ENCODE measurements at regions not wholly inside any gene's neighbourhood (a gene's known extent, or its start where the extent isn't known, plus 50 kb on each side); places are given as distances from the start of the nearest gene placed in this dataset.
"Not testable (repeated sequence)": the region's sequence is repeated elsewhere in the genome, so short reads cannot be mapped to it uniquely, and the experiment has no call there.

DNA sequence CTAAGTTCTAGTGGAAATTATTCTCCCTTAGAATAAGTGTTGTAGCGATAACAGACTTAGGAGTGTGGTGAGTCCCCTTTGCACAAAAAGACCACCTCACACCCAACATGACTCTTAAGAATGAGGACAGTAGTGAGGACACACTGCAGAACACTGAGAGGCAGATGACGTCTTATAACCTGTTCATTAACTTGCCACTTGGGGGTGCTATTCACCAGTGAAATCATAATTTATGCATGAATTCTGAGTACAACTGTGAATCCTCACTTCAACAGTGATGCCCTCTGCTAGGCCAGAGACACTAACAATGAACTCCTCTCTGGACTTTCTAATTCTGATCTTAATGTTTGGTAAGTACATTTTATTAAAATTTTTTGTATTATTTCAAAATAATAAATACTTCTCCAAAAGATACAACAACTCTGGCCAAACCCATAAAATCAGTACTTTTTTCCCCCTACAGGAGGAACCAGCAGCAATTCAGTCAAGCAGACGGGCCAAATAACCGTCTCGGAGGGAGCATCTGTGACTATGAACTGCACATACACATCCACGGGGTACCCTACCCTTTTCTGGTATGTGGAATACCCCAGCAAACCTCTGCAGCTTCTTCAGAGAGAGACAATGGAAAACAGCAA, 274.7 kb downstream of the DAD1 start:
- intact Hi-C loops (cut with micrococcal nuclease), result loop anchor here (1.0 to 10.0 kb wide), 2 partner anchors 180 to 242 kb away; no protein-coding TSS in a partner anchor

DNA sequence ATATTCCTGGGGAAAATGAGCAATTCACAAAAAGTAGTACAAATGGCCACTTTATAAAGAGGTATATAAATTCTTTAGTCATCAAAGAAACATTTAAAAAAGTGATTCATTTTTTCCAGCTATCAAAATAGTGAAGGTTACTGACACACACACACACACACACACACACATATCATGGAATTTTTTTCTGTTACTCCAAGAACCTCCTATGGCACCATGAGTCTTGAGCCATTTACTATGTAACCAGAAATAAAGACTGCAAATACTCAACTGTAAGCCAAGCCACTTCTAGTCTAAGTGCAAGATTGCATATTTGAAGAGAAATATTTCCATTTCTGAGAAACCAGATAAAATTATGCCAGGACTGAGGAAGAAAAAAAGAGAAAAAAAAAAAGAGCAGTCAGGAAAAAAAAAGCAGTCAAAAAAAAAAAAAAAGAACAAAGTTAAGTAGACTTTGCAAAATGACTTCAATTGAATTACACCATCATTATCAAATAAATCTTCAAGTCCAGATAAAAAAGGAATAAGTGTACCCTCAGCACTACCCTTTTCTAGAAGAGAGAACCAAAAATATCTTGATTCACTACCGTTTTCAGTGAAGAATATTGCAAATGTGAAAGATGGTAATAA, 275.7 kb downstream of the DAD1 start:
- intact Hi-C loops (cut with micrococcal nuclease), result loop anchor here (10.0 kb wide), 1 partner anchor 182 kb away; no protein-coding TSS in a partner anchor

DNA sequence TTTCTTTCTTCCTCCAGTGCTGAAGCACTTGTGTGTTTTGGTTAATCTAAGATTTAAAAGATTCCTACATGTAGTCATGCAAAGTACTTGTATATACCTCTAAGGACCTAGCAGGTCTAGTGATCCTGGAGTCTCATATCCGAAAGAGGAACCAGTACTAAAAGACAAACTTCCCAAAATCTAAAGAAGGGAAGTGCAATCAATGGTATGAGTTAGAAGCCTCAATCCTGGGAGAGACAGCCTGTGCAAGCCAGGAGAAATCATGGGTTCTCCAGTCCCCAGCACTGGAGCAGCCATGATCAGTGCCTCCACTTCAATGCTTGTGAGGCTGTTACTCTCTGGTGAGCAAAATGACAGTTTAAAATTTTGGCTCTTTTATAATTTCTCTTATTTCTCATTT, 277.4 kb downstream of the DAD1 start:
- intact Hi-C loops (cut with micrococcal nuclease), result loop anchor here (10.0 kb wide), 1 partner anchor 183 kb away; no protein-coding TSS in a partner anchor

DNA sequence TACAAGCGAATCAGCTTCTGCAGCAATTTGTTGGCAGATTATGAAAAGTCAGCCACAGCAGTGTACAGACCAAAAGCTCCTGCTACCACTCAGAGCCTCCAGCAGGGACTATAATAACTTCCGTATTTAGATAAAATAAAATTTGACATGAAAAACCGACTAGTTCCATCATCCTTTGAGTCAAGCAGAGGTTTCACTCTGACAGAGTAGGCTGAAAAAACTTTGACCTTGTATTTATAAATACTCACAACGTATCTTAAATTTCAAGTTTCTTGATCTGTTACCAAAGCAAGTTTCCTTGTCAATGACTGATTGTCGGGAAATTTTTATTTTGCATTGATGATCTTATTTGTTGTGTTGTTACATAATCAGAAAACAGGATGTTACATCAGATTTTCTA, 283.4 kb downstream of the DAD1 start:
- intact Hi-C loops (cut with micrococcal nuclease), result no loop called here

DNA sequence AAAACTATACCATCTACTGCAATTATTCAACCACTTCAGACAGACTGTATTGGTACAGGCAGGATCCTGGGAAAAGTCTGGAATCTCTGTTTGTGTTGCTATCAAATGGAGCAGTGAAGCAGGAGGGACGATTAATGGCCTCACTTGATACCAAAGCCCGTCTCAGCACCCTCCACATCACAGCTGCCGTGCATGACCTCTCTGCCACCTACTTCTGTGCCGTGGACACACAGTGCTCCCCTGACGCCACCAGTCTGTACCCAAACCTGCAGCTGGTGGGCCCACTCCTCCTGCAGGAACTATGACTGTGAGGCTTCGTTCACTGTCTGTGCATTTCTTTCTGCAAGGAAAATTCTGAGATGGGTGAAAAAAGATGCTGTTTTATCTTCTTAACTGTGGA, 284.7 kb downstream of the DAD1 start:
- intact Hi-C loops (cut with micrococcal nuclease), result loop anchor here (5.0 kb wide), 1 partner anchor 268 kb away; no protein-coding TSS in a partner anchor

DNA sequence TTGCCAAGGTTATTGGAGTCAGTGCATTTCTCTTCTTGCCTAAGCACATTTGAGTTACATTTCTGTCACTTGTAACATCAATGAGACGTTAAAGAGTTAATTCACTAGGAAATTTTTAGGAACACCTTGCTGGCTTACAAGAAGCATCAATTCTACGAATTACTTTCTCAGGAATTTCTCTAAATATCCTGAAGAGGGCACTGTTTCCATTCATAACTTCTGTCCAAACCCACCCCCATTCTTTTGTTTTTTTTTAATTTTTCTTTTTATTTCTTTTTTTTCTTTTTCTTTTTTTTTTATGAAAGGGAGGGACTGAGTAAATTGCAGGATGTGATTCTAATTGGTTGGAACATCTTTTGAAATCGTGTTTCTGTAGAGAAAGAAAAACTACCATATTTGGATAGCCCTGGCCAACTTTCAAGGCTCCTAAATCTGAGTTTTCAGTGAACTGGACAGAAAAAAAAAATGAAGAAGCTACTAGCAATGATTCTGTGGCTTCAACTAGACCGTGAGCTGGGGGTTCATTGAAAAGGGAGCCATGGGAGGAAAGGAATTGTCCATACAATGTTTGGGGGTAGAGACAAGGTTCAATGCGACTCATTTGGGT, 285.3 kb downstream of the DAD1 start:
- intact Hi-C loops (cut with micrococcal nuclease), result loop anchor here (2.0 to 5.0 kb wide), 2 partner anchors 253 to 269 kb away; no protein-coding TSS in a partner anchor

DNA sequence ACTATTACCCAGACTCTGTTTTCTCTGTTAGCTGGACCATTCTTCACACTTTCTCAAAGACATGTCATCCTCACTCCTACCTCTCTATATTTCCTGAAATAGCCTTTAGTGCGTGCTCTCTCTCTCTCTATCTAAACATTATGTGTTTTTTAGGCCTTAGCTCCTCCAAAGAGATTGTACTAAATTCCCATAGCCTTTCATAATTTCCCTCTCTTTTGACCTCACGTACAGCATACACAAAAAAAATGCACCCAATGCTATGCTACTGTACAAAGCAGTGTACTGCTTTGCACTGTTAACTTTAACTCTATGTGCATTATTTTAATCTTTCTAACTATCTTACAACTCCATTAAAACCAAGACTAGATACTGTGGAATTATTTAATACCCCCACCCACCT, 288.4 kb downstream of the DAD1 start:
- intact Hi-C loops (cut with micrococcal nuclease), result loop anchor here (5.0 kb wide), 1 partner anchor 272 kb away; no protein-coding TSS in a partner anchor

DNA sequence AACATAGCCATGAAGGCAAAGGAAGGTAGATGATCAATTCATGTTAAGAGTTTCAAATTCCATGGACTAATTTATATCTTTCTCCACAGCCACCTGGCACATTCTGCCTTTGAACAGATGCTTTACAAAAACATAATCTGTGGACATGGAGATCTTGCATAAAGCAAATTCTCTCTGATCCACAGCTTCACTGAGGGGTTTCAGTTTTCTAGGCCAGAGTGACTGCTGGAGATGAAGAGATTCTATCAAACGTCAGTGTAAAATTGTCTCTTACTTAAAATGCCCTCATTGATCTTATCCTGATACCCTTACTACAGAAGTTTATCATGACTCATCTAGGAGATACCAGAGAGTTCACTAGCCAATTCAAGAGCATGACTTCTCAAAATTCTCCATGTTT, 291.6 kb downstream of the DAD1 start:
- intact Hi-C loops (cut with micrococcal nuclease), result no loop called here

DNA sequence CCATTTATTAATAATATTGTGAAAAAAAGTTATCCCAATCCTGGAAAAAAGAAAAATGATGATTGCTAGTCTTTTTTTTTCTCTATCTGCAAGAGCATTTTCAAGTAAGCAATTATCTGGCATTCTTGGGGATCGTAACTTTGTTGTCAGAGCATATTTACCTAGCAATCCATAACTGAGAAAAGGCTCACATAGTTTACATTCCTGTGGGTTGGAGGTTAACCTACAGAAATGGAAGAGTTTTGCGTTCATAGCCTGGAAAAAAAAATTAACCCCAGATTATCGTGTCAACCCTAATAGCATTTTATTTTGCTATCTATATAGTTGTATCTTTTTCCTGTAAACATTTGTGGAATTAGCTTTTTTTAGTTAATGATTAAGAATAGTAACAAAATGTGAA, 292.3 kb downstream of the DAD1 start:
- intact Hi-C loops (cut with micrococcal nuclease), result no loop called here

DNA sequence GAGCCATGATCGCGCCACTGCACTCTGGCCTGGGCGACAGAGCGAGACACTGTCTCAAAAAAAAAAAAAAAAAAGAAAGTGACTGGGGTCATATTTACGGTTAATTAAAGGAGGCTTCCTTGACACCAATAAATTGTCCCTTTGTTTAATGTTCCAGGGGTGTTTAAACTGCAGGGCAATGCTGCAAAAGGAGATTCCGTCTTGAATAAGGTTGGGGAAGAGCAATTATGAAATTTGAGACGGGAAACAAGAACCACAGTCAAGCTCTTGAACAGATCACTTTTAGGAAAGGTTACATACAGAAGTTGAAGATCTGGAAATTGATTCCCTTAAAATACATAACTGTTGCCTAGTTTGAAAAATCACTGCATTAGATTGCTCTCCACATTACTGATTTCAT, 292.9 kb downstream of the DAD1 start:
- intact Hi-C loops (cut with micrococcal nuclease), result no loop called here

DNA sequence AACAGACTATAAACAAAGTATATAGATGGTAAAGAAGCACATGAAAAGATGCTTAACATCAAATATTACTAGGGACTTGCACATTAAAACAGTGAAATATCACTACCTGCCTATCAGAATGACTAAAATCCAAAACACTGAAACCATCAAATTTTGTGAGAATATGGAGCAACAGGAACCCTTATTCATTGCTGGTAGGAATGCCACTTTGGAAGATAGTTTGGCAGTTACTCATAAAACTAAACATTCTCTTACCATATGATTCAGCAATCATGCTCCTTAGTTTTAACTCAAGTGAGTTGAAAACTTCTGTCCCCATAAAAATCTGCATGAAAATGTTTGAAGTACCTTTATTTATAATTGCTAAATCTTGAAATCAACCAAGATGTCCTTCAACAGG, 297.6 kb downstream of the DAD1 start:
- intact Hi-C loops (cut with micrococcal nuclease), result no loop called here

DNA sequence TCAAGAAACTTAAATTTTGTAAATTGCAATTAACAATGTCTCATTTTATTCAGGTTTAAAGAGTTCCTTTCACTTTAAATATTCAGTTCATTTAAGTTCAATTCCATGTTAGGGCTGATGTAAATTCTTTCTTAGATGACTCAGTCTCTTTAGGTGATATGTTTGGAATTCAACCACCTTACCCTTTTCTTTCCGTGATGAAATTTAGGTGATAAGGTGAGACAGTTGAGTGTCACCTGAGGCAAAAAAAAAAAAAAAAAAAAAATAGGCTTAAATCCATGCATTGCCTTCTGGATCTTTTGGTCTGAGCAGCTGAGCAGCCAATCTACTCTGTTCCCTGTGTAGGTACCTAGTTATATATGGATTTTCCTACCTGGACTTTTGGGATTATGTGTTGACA, 299.5 kb downstream of the DAD1 start:
- intact Hi-C loops (cut with micrococcal nuclease), result no loop called here

DNA sequence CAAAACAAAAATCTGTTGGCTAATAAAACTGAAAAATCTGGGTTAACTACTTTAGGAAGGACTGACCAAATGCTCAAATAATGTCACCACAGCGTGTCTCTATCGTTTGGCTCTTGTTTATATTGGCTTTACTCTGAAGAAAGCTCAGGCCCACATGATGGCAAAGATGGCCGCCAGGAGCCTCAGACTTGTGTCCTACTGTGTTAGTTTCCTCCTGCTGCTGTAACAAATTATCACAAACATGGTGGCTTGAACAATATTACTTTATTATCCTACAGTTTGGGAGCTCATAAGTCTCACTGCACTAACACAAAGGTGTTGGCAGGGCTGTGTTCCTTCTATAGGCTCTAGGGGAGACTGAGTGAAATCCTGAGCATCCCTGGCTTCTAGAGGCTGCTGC, 303.0 kb downstream of the DAD1 start:
- intact Hi-C loops (cut with micrococcal nuclease), result no loop called here

DNA sequence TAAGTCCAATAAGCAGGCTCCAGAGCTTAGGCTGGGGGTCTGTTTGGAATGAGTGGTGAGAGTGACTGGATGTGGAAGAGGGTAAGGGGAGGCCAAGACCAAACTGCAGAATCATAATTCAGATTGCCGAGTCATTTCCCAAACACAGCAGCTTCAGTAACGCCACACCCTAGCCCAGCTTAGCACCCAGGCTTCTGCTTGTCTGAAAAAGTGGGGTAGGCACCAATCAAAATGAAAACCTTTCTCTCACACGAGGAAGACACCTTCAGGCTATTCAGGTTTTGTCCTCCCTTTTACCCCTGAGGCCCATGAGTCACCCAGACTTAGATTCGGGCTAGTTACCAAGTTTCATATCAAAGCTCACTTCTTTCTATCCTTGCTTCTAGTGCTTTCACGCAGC, 306.1 kb downstream of the DAD1 start:
- intact Hi-C loops (cut with micrococcal nuclease), result no loop called here

DNA sequence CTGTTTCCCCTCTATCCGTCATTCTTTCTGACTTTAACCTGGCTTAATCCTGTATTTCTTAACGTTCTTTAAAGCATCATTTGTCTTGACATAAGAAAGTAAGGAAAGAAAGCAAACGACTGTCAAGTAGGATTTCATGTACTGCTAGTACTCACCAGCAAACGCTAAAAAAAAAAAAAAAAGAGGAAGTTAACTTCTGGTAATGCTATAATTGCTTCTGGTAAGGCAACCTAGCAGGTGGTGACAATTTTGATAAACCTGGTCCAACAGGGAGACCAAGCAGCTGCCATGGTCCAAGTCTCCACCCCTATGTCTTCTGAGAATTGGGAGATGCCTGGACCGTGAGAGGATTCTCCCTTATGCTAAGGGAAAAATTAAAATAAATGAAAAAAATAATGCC, 306.6 kb downstream of the DAD1 start:
- intact Hi-C loops (cut with micrococcal nuclease), result no loop called here

DNA sequence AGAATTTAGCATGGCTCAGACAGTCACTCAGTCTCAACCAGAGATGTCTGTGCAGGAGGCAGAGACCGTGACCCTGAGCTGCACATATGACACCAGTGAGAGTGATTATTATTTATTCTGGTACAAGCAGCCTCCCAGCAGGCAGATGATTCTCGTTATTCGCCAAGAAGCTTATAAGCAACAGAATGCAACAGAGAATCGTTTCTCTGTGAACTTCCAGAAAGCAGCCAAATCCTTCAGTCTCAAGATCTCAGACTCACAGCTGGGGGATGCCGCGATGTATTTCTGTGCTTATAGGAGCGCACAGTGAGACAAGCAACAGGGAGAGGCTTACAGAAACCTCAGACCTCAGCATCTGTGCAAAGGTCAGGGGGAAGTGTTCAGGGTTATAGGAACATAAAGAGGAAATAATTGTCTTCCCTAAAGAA, 307.6 kb downstream of the DAD1 start:
- intact Hi-C loops (cut with micrococcal nuclease), result not testable (repeated sequence)

DNA sequence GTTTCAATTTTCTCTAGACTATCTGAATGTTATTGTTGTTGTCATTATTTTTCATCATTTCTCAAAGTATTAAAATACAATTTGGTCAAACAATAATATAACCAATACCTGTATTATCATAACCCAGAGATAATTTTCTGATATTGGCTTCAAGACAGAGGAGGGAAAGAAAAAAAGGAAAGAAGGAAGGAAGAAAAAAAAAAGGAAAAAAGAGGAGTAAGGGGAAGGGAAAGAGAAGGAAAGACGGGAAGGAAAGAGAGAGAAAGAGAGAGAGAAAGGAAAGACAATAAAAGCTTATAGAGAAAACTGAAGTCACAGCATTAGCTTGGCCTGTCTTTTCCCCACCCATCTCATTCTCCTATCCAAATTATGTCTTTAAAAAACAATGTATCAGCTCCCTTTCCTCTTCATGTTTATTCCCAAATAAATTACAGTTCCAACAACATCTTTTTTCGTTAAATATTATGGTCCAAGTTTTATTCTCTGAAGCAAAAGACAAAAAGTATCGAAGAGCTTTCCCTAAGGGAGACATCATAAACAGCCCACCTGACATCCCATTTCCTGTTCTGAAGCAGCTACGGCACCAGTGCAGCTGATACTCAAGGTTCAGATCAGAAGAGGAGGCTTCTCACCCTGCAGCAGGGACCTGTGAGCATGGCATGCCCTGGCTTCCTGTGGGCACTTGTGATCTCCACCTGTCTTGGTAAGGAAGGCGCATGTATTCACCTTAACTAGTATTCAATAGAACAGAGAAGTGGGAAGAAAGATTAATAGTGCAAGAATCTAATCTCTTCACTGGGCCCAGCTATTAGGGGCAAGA, 308.3 kb downstream of the DAD1 start:
- intact Hi-C loops (cut with micrococcal nuclease), result no loop called here

DNA sequence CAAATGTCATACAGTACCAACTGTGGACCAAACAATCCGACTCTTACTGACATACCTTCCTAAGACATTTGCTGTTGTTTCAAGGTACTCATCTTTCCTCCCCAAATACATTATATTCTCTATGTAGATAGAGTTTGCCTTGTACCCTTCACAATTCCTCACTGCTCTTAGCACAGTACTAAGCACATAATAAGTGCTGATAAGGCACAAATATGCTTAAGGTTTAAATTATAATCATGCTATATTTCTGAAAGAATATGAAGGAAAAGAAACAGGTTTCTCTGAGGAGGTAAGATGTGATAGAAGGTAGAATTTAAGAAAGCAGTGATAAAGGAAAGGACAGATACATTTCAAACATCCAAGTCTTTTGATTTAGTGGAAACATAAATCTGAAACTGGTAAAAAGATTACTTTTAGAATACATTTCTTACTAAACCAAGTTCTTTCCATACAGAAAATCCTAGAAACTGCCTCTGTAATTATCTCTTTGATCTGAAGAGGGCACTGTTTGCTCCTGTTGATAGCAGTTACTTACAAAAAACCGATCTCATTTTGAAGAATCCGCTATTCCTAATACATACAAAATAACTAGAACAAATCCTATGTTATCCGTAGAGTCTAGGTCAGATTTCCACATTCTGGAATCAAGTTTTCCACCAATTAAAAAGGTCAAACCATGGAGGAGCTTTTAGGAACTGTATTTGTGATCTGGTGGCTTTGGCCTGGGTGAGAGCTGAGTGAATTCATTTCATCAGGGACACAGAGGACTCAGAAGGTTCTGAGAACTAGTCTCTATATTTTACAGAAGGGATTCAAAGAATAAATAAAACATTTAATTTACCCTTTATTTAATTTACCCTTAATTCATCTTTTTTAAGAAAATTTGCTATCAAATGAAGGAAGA, 311.9 kb downstream of the DAD1 start:
- intact Hi-C loops (cut with micrococcal nuclease), result loop anchor here (5.0 kb wide), 1 partner anchor 275 kb away; no protein-coding TSS in a partner anchor

DNA sequence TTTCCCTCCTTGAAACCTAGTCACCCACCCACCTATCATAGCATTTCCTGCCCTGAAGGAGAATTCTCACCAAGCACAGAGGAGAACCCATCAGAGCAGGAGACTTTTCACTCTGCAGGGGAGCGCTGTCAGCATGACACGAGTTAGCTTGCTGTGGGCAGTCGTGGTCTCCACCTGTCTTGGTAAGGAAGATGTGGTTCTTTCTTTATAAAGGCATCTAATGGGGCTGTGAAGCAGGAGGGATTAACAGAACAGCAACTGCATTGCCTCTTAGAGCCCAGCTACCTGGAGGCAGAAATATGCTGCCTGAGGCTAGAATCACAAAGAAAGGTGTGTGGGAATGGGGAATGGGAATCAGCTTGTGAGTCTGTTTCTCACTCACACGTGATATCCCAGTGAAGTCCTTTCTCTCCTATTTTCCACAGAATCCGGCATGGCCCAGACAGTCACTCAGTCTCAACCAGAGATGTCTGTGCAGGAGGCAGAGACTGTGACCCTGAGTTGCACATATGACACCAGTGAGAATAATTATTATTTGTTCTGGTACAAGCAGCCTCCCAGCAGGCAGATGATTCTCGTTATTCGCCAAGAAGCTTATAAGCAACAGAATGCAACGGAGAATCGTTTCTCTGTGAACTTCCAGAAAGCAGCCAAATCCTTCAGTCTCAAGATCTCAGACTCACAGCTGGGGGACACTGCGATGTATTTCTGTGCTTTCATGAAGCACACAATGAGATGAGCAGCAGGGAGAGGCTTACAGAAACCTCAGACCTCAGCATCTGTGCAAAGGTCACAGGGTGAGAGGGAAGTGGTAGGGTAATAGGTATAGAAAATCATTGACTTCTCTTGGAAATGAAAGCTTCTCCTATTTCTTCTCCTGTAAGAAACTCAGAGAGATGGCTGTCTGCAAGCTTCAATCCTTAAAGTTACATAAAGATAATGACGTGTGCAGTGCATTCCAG, 316.9 kb downstream of the DAD1 start:
- intact Hi-C loops (cut with micrococcal nuclease), result no loop called here

All from T-helper 1 cell treated with Interleukin-12 subunit alpha and Interleukin-12 subunit beta and Interleukin-4 antibody, amounts not matched to agents 30 ng/mL and 1 ng/mL, for 36 hours (primary cell).